Lower lobe of right lung (tissue), 2 donors: ENCODE measurements at regions not wholly inside any gene's neighbourhood (a gene's known extent, or its start where the extent isn't known, plus 50 kb on each side); places are given as distances from the start of the nearest gene placed in this dataset.
"Not testable (repeated sequence)": the region's sequence is repeated elsewhere in the genome, so short reads cannot be mapped to it uniquely, and the experiment has no call there.

ENCODE experiments used
- ATAC-seq, 2 donors: fragments of 200-7000 bp; cut with Tn5 transposase; one replicate each; pipeline ENCODE4 v1.9.1; 2020 to 2022; ENCODE audit warnings: mild to moderate bottlenecking in 2 of 2, moderate library complexity in 2 of 2
- DNase-seq: peaks from one replicate; pipeline ENCODE4 v3.0.0-alpha.2; 2020
- H3K27ac ChIP-seq: fragments of 200-600 bp; one replicate; pipeline ENCODE4 v1.8.0; 2022
- H3K27me3 ChIP-seq: fragments of 200-600 bp; one replicate; pipeline ENCODE4 v1.8.0; 2022; ENCODE audit warnings: low read depth
- H3K36me3 ChIP-seq: fragments of 200-600 bp; one replicate; pipeline ENCODE4 v1.8.0; 2022; ENCODE audit warnings: mild to moderate bottlenecking
- H3K4me1 ChIP-seq: fragments of 200-600 bp; one replicate; pipeline ENCODE4 v1.8.0; 2022
- H3K4me3 ChIP-seq: fragments of 200-600 bp; one replicate; pipeline ENCODE4 v1.8.0; 2022; ENCODE audit warnings: mild to moderate bottlenecking
- H3K9me3 ChIP-seq: fragments of 200-600 bp; one replicate; pipeline ENCODE4 v1.8.0; 2022
- CTCF ChIP-seq: fragments of 200-600 bp; IDR thresholded peaks from one replicate; pipeline ENCODE4 v1.8.0; 2022; ENCODE audit warnings: antibody characterized with exemption, mild to moderate bottlenecking
- intact Hi-C: fragments of 100-400 bp; cut with DNase I; formaldehyde crosslinking; loops from one replicate; pipeline ENCODE4 v1.11.0; 2022
- donor health status: DM: no; HTN: yes; CAD: no; lungs with severe emphysema.

DNA sequence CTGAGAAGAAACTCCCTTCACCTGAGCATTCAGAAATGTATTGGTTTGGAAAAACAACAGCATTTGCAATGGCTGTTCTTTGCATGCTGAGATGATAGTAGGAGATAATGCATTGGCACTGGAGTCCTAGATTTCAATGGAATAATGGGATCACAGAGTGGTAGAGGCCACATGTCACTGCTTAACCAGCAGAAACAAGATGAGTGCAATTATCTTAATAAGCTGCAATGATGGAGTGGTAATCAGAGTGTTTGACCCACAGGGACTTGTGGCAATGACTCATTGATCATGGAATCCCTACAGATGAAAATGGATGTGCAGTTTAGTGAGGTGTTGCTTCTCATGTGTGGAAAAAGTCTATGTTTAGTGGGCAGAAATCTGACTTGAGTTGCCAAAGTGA lies 218.8 kb upstream of the ZEB2 start:
- Histone ChIP-seq H3K4me3 (no peak overlapping the region), H3K27me3 (no peaks in the 10 kb centered on the region), H3K9me3 (peaks cover 8% of the 10 kb centered on the region), H3K36me3 (no peaks in the 10 kb centered on the region), H3K27ac (no peak overlapping the region), H3K4me1 (no peaks in the 10 kb centered on the region)
- TF ChIP-seq CTCF = no peak
- intact Hi-C loops = no loop called here
- DNase-seq = no peak
- ATAC-seq = no peak

DNA sequence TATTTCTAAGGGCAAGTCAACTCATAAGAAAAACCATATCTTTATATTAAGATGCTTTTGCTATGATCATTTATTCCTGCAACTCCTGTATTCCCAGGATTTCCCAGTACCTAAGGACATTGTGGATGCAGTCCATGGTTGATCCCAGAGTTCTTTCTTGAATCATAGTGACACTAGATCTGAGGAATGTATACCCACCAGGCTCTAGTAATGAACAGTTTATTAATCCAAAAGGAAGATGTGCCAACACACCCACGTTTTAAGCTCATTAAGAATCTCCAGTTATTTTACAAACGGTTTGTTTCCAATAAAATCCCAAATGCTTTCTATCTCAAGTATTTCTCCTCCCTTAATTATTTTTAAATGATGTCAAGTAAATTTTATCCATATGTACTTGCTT lies 210.8 kb upstream of the ZEB2 start:
- intact Hi-C loops = no loop called here
- Histone ChIP-seq H3K27ac (no peak overlapping the region), H3K4me3 (no peak overlapping the region), H3K4me1 (no peaks in the 10 kb centered on the region), H3K9me3 (peaks cover 8% of the 10 kb centered on the region), H3K36me3 (no peaks in the 10 kb centered on the region), H3K27me3 (no peaks in the 10 kb centered on the region)
- DNase-seq = no peak
- ATAC-seq = no peak
- TF ChIP-seq CTCF = no peak

DNA sequence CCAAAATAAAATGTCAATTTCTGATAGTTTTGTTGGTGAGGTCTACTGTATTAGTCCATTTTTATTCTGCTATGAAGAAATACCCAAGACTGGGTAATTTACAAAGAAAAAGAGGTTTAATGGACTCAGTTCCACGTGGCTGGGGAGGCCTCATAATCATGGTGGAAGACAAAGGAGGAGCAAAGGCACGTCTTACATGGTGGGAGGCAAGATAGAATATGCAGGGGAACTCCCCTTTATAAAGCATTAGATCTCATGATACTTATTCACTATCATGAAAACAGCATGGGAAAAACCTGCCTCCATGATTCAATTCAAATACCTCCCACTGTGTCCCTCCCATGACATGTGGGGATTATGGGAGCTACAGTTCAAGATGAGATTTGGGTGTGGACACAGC lies 204.5 kb upstream of the ZEB2 start:
- H3K27me3 ChIP-seq, DNase-seq, H3K4me3 ChIP-seq, H3K9me3 ChIP-seq, ATAC-seq, H3K36me3 ChIP-seq, H3K4me1 ChIP-seq, intact Hi-C loops, H3K27ac ChIP-seq: not testable (repeated sequence)

DNA sequence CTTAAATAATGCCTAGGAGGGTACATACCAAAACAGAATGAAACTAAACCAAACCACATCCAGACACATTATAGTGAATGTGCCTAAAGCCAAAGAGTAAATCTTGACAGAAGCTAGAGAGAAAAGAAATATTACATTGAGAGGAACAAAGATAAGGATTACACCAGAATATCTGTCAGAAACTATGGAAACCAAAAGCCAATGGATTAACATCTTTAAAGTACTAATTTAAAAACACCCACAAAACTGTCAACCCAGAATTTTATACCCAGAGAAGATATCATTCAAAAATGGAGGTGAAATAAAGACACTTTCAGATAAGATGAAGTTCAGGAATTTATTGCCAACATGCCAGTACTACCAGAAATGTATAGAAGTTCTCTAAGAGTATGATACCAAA lies 198.5 kb upstream of the ZEB2 start:
- Histone ChIP-seq H3K27me3 (no peaks in the 10 kb centered on the region), H3K4me3 (no peak overlapping the region), H3K27ac (no peak overlapping the region), H3K4me1 (peaks cover under 1% of the 10 kb centered on the region), H3K9me3 (peaks cover 14% of the 10 kb centered on the region), H3K36me3 (no peaks in the 10 kb centered on the region)
- DNase-seq (no peak), ATAC-seq (no peak)
- TF ChIP-seq CTCF = no peak
- intact Hi-C loops = no loop called here

DNA sequence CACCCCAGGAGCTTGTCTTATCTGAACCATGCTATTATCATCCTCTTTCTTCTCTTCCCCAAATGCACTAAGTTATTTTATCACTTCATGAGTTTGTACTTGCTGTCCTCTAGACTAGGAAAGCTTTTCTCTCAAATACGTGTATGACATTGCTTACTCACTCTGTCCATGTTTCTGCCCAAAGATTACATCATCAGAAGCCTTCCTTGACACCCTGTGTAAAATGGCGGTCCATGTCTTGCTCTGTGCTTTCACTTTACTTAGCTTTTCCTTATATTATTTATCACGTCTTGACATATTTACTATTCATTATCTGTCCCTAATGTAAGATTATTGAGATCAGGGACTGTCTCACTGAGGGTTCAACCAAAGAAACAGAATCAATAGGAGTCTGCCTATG lies 196.1 kb upstream of the ZEB2 start:
- ATAC-seq = no peak
- Histone ChIP-seq H3K27ac (no peak overlapping the region), H3K4me1 (peaks cover 10% of the 10 kb centered on the region), H3K36me3 (no peaks in the 10 kb centered on the region), H3K4me3 (no peak overlapping the region), H3K27me3 (no peaks in the 10 kb centered on the region), H3K9me3 (peaks cover 14% of the 10 kb centered on the region)
- intact Hi-C loops = no loop called here
- no peak for DNase-seq
- no peak for TF ChIP-seq CTCF

GRCh38 chr2:144713410-144713809 lies 193.5 kb upstream of the ZEB2 start:
- Histone ChIP-seq H3K4me1 (peaks cover 10% of the 10 kb centered on the region), H3K27me3 (no peaks in the 10 kb centered on the region), H3K9me3 (peaks cover 7% of the 10 kb centered on the region), H3K36me3 (no peaks in the 10 kb centered on the region), H3K4me3 (no peak overlapping the region), H3K27ac (no peak overlapping the region)
- intact Hi-C loops = no loop called here
- no peak for TF ChIP-seq CTCF
- DNase-seq (no peak), ATAC-seq (peak in 1 of 2 donors; percentile 75)
